ENCODE measurements at regions not wholly inside any gene's neighbourhood (a gene's known extent, or its start where the extent isn't known, plus 50 kb on each side); places are given as distances from the start of the nearest gene placed in this dataset.

GRCh38 chr2:220247588-220248350 lies 620.3 kb downstream of the SLC4A3 start:
- no peak for DNase-seq (ENCODE audit: low spot score in 2 of 2)
- Histone ChIP-seq H3K4me3 (no peak overlapping the region), H3K27ac (no peak overlapping the region), H3K27me3 (no peaks in the 10 kb centered on the region), H3K36me3 (no peaks in the 10 kb centered on the region), H3K9me3 (no peaks in the 10 kb centered on the region), H3K4me1 (no peaks in the 10 kb centered on the region)
- whole genome bisulfite sequencing, 2 donors = 89 to 94% methylated on average over 3 of the region's 3 CpGs
- TF ChIP-seq POLR2A (IDR thresholded peaks at IDR 0.05) (no peak), EP300 (IDR thresholded peaks at IDR 0.05) (no peak)
- TF ChIP-seq, protein P1, sequence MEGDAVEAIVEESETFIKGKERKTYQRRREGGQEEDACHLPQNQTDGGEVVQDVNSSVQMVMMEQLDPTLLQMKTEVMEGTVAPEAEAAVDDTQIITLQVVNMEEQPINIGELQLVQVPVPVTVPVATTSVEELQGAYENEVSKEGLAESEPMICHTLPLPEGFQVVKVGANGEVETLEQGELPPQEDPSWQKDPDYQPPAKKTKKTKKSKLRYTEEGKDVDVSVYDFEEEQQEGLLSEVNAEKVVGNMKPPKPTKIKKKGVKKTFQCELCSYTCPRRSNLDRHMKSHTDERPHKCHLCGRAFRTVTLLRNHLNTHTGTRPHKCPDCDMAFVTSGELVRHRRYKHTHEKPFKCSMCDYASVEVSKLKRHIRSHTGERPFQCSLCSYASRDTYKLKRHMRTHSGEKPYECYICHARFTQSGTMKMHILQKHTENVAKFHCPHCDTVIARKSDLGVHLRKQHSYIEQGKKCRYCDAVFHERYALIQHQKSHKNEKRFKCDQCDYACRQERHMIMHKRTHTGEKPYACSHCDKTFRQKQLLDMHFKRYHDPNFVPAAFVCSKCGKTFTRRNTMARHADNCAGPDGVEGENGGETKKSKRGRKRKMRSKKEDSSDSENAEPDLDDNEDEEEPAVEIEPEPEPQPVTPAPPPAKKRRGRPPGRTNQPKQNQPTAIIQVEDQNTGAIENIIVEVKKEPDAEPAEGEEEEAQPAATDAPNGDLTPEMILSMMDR (IDR thresholded peaks at IDR 0.05) = no peak

GRCh38 chr2:220259662-220260061 lies 632.2 kb downstream of the SLC4A3 start:
- DNase-seq (ENCODE audit: low spot score in 2 of 2) = no peak
- TF ChIP-seq, protein P1 (IDR thresholded peaks at IDR 0.05) = no peak
- no peak for TF ChIP-seq POLR2A (IDR thresholded peaks at IDR 0.05)
- TF ChIP-seq EP300 (IDR thresholded peaks at IDR 0.05) = no peak
- Histone ChIP-seq H3K27ac (no peak overlapping the region), H3K27me3 (no peaks in the 10 kb centered on the region), H3K4me3 (no peak overlapping the region), H3K9me3 (peaks cover 0 to 4% (median 0%) of the 10 kb centered on the region in 4 donors), H3K4me1 (no peaks in the 10 kb centered on the region), H3K36me3 (no peaks in the 10 kb centered on the region)
- 61 to 69% methylated on average over 2 of the region's 2 CpGs for WGBS, 2 donors

GRCh38 chr2:220263300-220263699 lies 635.9 kb downstream of the SLC4A3 start:
- no peak for TF ChIP-seq EP300 (IDR thresholded peaks at IDR 0.05)
- no peak for TF ChIP-seq POLR2A (IDR thresholded peaks at IDR 0.05)
- TF ChIP-seq, protein P1 (IDR thresholded peaks at IDR 0.05) = no peak
- no peak overlapping the region for H3K27ac ChIP-seq
- no peaks in the 10 kb centered on the region for H3K27me3 ChIP-seq
- 83 to 86% methylated on average over 6 of the region's 6 CpGs for WGBS, 2 donors
- no peaks in the 10 kb centered on the region for H3K9me3 ChIP-seq
- H3K4me3 ChIP-seq = no peak overlapping the region
- DNase-seq (ENCODE audit: low spot score in 2 of 2) = no peak
- no peaks in the 10 kb centered on the region for H3K4me1 ChIP-seq
- H3K36me3 ChIP-seq = no peaks in the 10 kb centered on the region

DNA sequence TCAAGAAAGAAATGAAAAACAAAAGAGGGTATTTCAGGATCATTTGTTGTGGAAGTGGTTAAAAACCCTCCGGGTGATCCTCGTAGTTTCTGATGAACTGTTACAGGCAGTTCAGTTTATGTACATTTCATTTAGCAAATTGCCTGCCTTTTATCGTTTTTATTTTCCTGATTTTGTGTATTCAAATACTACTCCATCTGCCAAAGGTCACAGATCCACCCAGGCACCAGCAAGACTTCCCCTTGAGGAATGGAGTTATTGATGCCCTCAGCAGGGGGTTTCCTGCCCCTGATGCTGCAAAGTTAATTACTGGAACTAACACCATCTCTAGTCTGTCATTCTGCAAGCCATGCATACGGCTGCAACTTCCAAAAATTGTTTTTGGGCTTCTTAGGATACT lies 641.9 kb downstream of the SLC4A3 start:
- WGBS, 2 donors = 55 to 67% methylated on average over 4 of the region's 4 CpGs
- H3K4me1 ChIP-seq = no peaks in the 10 kb centered on the region
- no peak for DNase-seq (ENCODE audit: low spot score in 2 of 2)
- TF ChIP-seq POLR2A (IDR thresholded peaks at IDR 0.05) = no peak
- TF ChIP-seq, protein P1 (IDR thresholded peaks at IDR 0.05) = no peak
- no peaks in the 10 kb centered on the region for H3K27me3 ChIP-seq
- no peak overlapping the region for H3K4me3 ChIP-seq
- no peak overlapping the region for H3K27ac ChIP-seq
- no peaks in the 10 kb centered on the region for H3K9me3 ChIP-seq
- no peaks in the 10 kb centered on the region for H3K36me3 ChIP-seq

DNA sequence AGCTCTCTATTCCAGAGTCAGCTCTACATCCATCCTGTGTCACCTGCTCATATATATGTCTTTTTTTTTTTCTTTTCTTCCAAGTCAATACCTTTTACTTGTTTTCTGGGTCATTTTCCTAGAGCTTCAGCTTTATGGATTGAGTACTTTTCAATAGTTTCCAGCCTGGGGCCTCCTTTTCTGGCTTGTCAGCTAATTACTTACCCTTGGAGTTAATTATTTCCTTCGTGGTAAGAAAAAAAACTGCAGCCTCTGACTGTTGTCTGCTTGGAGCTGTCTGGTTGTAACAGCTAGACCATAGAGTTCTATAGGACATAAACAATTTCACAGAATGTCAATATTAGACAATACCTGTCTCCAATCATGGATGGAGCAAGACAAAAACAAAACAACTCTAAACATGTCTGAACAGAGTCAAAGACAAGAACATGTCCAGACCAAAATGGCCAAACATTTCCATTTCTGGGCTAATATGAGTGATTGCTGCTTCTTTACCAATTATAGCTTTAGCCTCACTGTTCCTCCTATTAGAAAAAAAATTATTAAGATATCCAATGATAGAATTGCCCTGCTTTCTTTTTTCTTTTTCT lies 643.1 kb downstream of the SLC4A3 start:
- no peak for TF ChIP-seq POLR2A (IDR thresholded peaks at IDR 0.05)
- no peak for TF ChIP-seq EP300 (IDR thresholded peaks at IDR 0.05)
- TF ChIP-seq, protein P1 (IDR thresholded peaks at IDR 0.05) = no peak
- H3K4me1 ChIP-seq = no peaks in the 10 kb centered on the region
- WGBS, 2 donors = 24 to 42% methylated on average over 1 of the region's 1 CpG
- H3K36me3 ChIP-seq = no peaks in the 10 kb centered on the region
- DNase-seq (ENCODE audit: low spot score in 2 of 2) = no peak
- no peaks in the 10 kb centered on the region for H3K27me3 ChIP-seq
- H3K27ac ChIP-seq = no peak overlapping the region
- no peaks in the 10 kb centered on the region for H3K9me3 ChIP-seq
- no peak overlapping the region for H3K4me3 ChIP-seq
